ENCODE measurements at regions not wholly inside any gene's neighbourhood (a gene's known extent, or its start where the extent isn't known, plus 50 kb on each side); places are given as distances from the start of the nearest gene placed in this dataset.

GRCh38 chr6:153564803-153565202 lies 433.7 kb upstream of the RGS17 start:
- TF ChIP-seq CTCF (IDR thresholded peaks at IDR 0.05) (no peak), ZFX (IDR thresholded peaks at IDR 0.05; ENCODE audit: borderline replicate concordance) (no peak)
